ENCODE measurements at regions not wholly inside any gene's neighbourhood (a gene's known extent, or its start where the extent isn't known, plus 50 kb on each side); places are given as distances from the start of the nearest gene placed in this dataset.

- H3K4me2 ChIP-seq (ENCODE audit: low read length), result no peak overlapping the region
- ChIA-PET POLR2A (no interaction called here), CTCF (no interaction called here), RAD21 (ENCODE audit: low non-redundant PET in 1 of 2, low total read pairs in 2 of 2, uncharacterized antibody in 2 of 2, unreplicated experiment in 2 of 2) (no interaction called here)
- H3K79me2 ChIP-seq (ENCODE audit: insufficient read depth, low read length), result no peaks in the 10 kb centered on the region
- no peaks in the 10 kb centered on the region for H3K9me2 ChIP-seq (ENCODE audit: insufficient read depth)
- no peak overlapping the region for H3K9ac ChIP-seq (ENCODE audit: low read length)
- H2AFZ ChIP-seq (ENCODE audit: low read depth, low read length, poor library complexity, severe bottlenecking), result no peak overlapping the region
- TF ChIP-seq ATF3 (IDR thresholded peaks at IDR 0.05) (no peak), ZFX (IDR thresholded peaks at IDR 0.05) (no peak), POLR2A (IDR thresholded peaks at IDR 0.05; ENCODE audit: borderline replicate concordance, extremely low read depth, insufficient read depth, insufficient read length) (no peak), EGR1 (IDR thresholded peaks at IDR 0.05; ENCODE audit: low read depth) (no peak), EZH2 (IDR thresholded peaks at IDR 0.05) (no peak)
- no peaks in the 10 kb centered on the region for H3K4me1 ChIP-seq (ENCODE audit: control insufficient read depth in 1 of 2, insufficient read depth in 2 of 2, low read length in 2 of 2)
- H4K20me1 ChIP-seq (ENCODE audit: insufficient read depth), result no peaks in the 10 kb centered on the region
- ATAC-seq (no peak), DNase-seq (ENCODE audit: low read depth, low spot score) (no peak)
- BruUV-seq (replicated peaks), result no TSS peak
- peaks cover 3% of the 10 kb centered on the region; the same call in 1 of the 2 replicates for H3K27me3 ChIP-seq (ENCODE audit: insufficient read depth, low read length)
- no peak overlapping the region for H3K27ac ChIP-seq (ENCODE audit: low read depth, low read length)
- H3K36me3 ChIP-seq (ENCODE audit: control insufficient read depth in 1 of 2, insufficient read depth in 2 of 2, low read length in 2 of 2), result no peaks in the 10 kb centered on the region
- no peak overlapping the region for H3K4me3 ChIP-seq (replicated peaks in 1 of 2; ENCODE audit: low read depth in 1 of 2, low read length in 2 of 2)
- no peaks in the 10 kb centered on the region for H3K9me3 ChIP-seq (ENCODE audit: control insufficient read depth in 1 of 2, insufficient read depth in 1 of 2, low read depth in 1 of 2, low read length in 2 of 2)
- intact Hi-C loops (cut with micrococcal nuclease), result loop anchor here (5.0 kb wide), 1 partner anchor 382 kb away; no protein-coding TSS in a partner anchor
Observed at GRCh38 chr16:5235119-5235518, 137.5 kb upstream of the EEF2KMT start.

- no peaks in the 10 kb centered on the region for H3K36me3 ChIP-seq (ENCODE audit: control insufficient read depth in 1 of 2, insufficient read depth in 2 of 2, low read length in 2 of 2)
- no peak overlapping the region for H3K4me2 ChIP-seq (ENCODE audit: low read length)
- POLR2A ChIA-PET, result no interaction called here
- H3K79me2 ChIP-seq (ENCODE audit: insufficient read depth, low read length), result no peaks in the 10 kb centered on the region
- peaks cover 3% of the 10 kb centered on the region; the same call in 1 of the 2 replicates for H3K27me3 ChIP-seq (ENCODE audit: insufficient read depth, low read length)
- no peak overlapping the region for H3K9ac ChIP-seq (ENCODE audit: low read length)
- H3K27ac ChIP-seq (ENCODE audit: low read depth, low read length), result no peak overlapping the region
- intact Hi-C loops (cut with micrococcal nuclease), result loop anchor here (5.0 kb wide), 1 partner anchor 383 kb away; no protein-coding TSS in a partner anchor
- DNase-seq (ENCODE audit: low read depth, low spot score), result no peak
- H3K4me1 ChIP-seq (ENCODE audit: control insufficient read depth in 1 of 2, insufficient read depth in 2 of 2, low read length in 2 of 2), result no peaks in the 10 kb centered on the region
- no TSS peak for BruUV-seq (replicated peaks)
- H3K9me3 ChIP-seq (ENCODE audit: control insufficient read depth in 1 of 2, insufficient read depth in 1 of 2, low read depth in 1 of 2, low read length in 2 of 2), result no peaks in the 10 kb centered on the region
- no peak for ATAC-seq
- CTCF ChIA-PET, result no interaction called here
- no peak overlapping the region for H3K4me3 ChIP-seq (replicated peaks in 1 of 2; ENCODE audit: low read depth in 1 of 2, low read length in 2 of 2)
- no peaks in the 10 kb centered on the region for H3K9me2 ChIP-seq (ENCODE audit: insufficient read depth)
- RAD21 ChIA-PET (ENCODE audit: low non-redundant PET in 1 of 2, low total read pairs in 2 of 2, uncharacterized antibody in 2 of 2, unreplicated experiment in 2 of 2), result no interaction called here
- H4K20me1 ChIP-seq (ENCODE audit: insufficient read depth), result no peaks in the 10 kb centered on the region
- H2AFZ ChIP-seq (ENCODE audit: low read depth, low read length, poor library complexity, severe bottlenecking), result no peak overlapping the region
- no peak for TF ChIP-seq TCF7L2 (IDR thresholded peaks at IDR 0.05; ENCODE audit: borderline replicate concordance, extremely low read depth, insufficient read depth, insufficient read length)
- TF ChIP-seq SP1 (IDR thresholded peaks at IDR 0.05; ENCODE audit: low read depth), result no peak
- no peak for TF ChIP-seq POLR2AphosphoS5 (IDR thresholded peaks at IDR 0.05; ENCODE audit: low read depth, low read length)
- no peak for TF ChIP-seq ZFX (IDR thresholded peaks at IDR 0.05)
- TF ChIP-seq FOSL1 (IDR thresholded peaks at IDR 0.05; ENCODE audit: low read depth), result no peak
- TF ChIP-seq, protein P1, sequence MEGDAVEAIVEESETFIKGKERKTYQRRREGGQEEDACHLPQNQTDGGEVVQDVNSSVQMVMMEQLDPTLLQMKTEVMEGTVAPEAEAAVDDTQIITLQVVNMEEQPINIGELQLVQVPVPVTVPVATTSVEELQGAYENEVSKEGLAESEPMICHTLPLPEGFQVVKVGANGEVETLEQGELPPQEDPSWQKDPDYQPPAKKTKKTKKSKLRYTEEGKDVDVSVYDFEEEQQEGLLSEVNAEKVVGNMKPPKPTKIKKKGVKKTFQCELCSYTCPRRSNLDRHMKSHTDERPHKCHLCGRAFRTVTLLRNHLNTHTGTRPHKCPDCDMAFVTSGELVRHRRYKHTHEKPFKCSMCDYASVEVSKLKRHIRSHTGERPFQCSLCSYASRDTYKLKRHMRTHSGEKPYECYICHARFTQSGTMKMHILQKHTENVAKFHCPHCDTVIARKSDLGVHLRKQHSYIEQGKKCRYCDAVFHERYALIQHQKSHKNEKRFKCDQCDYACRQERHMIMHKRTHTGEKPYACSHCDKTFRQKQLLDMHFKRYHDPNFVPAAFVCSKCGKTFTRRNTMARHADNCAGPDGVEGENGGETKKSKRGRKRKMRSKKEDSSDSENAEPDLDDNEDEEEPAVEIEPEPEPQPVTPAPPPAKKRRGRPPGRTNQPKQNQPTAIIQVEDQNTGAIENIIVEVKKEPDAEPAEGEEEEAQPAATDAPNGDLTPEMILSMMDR (IDR thresholded peaks at IDR 0.05 in 2 of 3, conservative IDR thresholded peaks at IDR 0.05 in 1 of 3; ENCODE audit: borderline replicate concordance in 1 of 3, insufficient read depth in 1 of 3, low read depth in 2 of 3, low read length in 2 of 3), result no peak
- TF ChIP-seq JUND (IDR thresholded peaks at IDR 0.05), result no peak
- no peak for TF ChIP-seq ZNF274 (IDR thresholded peaks at IDR 0.05; ENCODE audit: low read depth, low read length)
- no peak for TF ChIP-seq SRF (IDR thresholded peaks at IDR 0.05; ENCODE audit: low read depth)
- no peak for TF ChIP-seq ATF3 (IDR thresholded peaks at IDR 0.05)
- no peak for TF ChIP-seq EZH2phosphoT487 (IDR thresholded peaks at IDR 0.05; ENCODE audit: borderline replicate concordance)
- TF ChIP-seq, protein P2, sequence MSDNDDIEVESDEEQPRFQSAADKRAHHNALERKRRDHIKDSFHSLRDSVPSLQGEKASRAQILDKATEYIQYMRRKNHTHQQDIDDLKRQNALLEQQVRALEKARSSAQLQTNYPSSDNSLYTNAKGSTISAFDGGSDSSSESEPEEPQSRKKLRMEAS (IDR thresholded peaks at IDR 0.05), result no peak
- TF ChIP-seq, protein P3, sequence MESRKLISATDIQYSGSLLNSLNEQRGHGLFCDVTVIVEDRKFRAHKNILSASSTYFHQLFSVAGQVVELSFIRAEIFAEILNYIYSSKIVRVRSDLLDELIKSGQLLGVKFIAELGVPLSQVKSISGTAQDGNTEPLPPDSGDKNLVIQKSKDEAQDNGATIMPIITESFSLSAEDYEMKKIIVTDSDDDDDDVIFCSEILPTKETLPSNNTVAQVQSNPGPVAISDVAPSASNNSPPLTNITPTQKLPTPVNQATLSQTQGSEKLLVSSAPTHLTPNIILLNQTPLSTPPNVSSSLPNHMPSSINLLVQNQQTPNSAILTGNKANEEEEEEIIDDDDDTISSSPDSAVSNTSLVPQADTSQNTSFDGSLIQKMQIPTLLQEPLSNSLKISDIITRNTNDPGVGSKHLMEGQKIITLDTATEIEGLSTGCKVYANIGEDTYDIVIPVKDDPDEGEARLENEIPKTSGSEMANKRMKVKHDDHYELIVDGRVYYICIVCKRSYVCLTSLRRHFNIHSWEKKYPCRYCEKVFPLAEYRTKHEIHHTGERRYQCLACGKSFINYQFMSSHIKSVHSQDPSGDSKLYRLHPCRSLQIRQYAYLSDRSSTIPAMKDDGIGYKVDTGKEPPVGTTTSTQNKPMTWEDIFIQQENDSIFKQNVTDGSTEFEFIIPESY (IDR thresholded peaks at IDR 0.05; ENCODE audit: extremely low read depth, insufficient replicate concordance, low read length), result no peak
Observed at GRCh38 chr16:5234295-5235050, 136.9 kb upstream of the EEF2KMT start.
